ENCODE measurements at regions not wholly inside any gene's neighbourhood (a gene's known extent, or its start where the extent isn't known, plus 50 kb on each side); places are given as distances from the start of the nearest gene placed in this dataset.

GRCh38 chr21:32192291-32193097 is 86.4 kb downstream of the MIS18A start:
- TF ChIP-seq, protein P1, sequence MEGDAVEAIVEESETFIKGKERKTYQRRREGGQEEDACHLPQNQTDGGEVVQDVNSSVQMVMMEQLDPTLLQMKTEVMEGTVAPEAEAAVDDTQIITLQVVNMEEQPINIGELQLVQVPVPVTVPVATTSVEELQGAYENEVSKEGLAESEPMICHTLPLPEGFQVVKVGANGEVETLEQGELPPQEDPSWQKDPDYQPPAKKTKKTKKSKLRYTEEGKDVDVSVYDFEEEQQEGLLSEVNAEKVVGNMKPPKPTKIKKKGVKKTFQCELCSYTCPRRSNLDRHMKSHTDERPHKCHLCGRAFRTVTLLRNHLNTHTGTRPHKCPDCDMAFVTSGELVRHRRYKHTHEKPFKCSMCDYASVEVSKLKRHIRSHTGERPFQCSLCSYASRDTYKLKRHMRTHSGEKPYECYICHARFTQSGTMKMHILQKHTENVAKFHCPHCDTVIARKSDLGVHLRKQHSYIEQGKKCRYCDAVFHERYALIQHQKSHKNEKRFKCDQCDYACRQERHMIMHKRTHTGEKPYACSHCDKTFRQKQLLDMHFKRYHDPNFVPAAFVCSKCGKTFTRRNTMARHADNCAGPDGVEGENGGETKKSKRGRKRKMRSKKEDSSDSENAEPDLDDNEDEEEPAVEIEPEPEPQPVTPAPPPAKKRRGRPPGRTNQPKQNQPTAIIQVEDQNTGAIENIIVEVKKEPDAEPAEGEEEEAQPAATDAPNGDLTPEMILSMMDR (IDR thresholded peaks at IDR 0.05; ENCODE audit: low read length) = no peak
- TF ChIP-seq EZH2 (optimal IDR thresholded peaks at IDR 0.05; ENCODE audit: low read depth, low read length) (no peak), EZH2phosphoT487 (IDR thresholded peaks at IDR 0.05; ENCODE audit: low read length) (no peak)

Measured in MM.1S (cell line).